ENCODE measurements at regions not wholly inside any gene's neighbourhood (a gene's known extent, or its start where the extent isn't known, plus 50 kb on each side); places are given as distances from the start of the nearest gene placed in this dataset.

DNA sequence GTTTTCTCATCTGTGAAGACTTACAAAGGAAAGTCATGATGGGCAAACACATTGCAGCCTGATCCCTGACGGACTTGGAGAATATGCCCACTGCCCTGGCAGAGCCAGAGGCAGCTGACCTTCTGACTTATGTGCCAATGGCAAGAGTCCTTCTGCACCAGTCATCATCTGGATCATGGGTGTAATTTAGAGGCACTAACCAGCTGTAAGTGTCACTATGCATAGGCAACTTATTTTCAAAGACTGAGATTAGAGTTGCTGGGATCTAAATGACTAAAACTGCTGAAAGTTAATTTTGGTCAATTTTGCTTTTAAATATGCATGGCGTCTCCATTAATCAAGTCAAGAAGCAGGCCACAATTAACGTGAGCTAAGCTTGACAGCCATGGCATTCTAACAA lies 261.2 kb downstream of the BCL11A start:
- no peak for DNase-seq

DNA sequence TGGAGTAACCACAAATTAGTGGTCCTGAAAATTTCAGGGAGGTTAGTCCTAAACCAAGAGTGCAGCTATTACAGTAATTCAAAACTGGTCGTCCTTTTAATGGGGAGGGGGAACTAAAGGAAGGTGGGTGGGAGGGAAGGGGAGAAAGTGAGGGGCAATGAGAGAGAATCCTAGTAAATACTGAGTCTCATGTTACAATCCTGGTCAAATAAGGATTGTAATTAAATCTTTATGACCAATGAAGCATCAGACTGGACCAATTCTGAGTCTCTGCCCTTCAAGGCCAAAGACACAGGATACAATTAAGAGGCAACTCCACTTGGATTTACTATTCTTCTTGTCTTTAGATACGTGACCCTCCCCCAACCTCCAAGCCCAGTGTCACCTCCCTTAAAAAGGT lies 262.9 kb downstream of the BCL11A start:
- no peak for DNase-seq

DNA sequence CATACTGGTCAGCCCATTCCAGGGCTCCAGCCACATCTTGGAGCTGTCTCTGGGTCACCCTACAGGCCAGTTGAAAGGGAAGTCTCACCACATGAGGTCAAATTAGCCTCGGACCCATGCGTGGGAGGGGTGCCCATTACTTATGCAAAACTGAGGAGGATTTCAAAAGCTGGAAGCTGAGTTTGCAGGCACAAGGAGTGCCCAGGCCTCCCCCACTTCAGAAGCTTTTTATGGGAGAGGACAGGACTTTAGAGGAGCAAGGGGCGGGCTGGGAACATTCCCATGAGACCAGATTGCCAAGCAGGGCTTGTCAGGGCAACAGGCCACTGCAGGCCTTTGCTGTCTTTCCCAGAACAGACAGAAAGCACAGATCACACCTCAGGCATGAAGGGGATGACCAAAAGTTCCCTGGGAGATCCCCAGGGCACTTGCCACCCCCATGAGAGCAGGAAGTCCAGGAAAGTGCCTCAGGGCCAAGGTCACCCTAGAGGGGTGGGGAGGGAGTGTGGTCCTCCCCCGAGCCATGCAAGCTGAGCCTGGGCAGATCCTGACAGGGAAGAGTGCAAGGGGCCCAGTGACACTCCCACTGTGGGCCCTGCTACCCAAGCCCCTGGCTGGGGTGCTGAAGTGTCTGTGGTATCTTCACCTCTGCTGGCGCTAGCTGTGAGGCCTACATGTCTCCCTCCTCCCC lies 267.7 kb downstream of the BCL11A start:
- DNase-seq = no peak

DNA sequence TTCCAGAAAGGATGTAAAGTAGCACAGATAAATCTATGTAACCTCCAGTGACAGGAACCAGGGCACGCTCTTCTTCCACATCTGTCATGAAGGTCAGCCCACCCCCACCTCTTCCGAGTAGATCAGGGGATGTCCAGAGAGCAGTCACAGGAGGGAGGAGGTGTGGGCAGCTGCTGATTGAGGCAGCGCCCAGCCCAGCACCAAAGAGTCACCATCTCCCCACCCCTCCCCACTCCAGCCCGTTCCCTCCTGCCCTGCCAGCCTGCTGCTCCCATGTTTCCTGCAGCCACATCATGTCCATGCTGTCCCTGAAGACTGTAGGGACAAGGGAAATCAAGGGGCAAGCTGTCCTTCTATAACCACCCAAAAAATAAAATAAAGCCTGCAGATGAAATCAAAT lies 269.8 kb downstream of the BCL11A start:
- no peak for DNase-seq

DNA sequence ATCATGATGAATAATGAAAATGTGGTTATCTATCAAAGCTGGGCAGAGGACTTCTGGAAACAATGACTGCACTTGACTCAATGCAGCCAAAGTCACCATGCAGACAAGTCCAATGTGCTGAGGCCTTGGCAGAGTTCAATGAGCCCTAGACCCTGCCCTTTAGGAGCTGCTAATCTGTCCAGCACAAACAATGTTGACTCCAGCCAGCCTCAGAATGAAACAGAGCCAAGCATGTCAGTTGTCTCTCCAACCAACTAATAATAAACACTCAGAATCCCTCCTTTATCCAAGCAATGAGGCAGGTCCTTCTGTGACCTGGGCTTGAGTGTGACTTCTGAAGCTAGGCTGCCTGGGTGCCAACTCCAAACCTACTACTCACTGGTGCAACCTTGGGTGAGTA lies 270.6 kb downstream of the BCL11A start:
- no peak for DNase-seq

DNA sequence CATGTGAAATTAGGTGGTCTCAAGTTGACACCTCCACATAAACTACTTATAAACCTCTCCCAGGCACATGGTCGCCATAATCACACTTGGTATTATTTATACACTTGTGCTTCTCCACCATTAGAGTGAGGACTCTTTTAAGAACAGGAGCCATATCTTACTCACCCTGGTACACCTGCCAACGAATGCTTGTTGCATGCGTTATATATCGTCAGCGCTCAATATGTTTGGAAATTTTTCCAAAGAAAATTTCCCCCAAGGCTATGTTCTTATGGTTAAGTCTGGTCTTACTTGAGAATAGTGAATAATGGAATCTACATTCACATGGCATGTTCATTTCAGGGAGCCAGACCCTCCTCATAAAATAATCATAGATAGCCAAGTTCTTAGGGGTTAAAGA lies 271.7 kb downstream of the BCL11A start:
- no peak for DNase-seq

DNA sequence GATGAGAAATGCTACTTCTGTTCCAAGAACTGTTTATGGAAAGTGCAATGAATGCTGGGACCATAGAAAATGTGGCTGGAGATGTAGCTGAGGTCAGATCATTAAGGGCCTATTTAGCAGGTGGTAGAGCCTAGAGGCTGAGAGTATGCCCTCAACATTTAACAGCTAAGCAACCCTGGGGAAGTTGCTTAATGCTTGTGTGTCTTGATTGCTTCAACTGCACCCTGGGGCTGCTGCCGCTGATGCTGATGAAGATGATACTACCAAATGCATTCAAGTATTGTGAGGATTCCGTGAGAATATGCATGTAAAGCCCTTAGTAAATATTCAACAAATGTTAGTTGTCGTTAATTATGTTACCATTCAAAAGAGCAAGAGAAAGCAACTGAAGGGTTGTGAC lies 273.2 kb downstream of the BCL11A start:
- no peak for DNase-seq

DNA sequence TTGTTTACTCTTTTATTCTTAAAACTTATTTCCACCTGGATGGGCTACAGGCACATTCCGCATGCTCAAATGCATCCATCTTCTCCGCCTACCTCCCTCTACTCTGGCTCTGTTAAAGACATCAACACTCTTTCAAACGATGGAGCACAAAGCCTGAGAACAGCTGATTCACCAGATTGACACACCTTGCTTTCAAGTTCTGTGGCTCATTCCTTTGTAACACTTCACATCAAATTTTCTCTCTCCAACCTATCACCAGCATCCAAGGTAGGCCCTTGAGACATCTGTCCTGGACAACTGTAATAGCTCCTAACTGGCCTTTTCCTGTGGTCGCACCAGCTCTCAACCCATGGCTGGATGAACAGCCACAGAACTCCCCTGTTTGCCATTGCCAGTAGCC lies 274.5 kb downstream of the BCL11A start:
- DNase-seq = no peak

DNA sequence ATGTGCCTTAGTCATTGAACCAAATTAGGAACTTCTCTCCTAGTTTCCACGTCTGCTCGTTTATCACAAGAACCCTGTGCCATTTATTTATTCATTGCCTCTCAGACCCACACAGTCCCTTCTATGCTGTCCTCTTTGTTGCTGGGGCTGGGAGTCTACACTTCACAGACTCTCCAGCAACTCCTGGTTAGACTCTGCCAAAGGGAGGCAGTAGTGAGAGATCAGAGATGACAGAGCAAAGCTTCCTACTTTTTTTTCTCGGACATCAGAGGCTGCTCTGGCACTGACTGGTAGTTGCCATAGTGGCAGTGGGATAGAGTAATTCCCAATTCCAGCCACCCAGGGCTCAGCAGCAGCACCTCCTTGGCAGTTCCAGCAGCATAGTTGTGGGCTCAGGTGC lies 277.5 kb downstream of the BCL11A start:
- DNase-seq = no peak

DNA sequence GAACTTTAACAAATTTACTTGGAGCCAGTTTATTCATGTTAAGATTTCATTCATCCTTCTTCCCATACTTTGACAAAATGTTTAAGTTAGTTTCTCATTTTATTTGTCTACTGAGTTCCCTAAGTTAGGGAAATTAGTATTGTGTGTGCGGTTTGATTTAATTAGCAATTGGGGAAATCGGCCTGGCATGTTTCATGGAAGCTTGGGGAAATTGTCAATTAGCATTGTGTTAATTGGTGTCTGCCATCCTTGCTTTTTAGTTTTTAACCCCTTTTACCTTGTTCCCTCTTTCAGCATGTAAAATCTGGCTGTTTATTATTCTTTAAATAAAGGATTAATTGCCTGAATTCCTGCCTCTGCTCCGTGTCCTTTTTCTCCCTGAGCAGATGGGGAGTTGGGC lies 279.6 kb downstream of the BCL11A start:
- DNase-seq = no peak

DNA sequence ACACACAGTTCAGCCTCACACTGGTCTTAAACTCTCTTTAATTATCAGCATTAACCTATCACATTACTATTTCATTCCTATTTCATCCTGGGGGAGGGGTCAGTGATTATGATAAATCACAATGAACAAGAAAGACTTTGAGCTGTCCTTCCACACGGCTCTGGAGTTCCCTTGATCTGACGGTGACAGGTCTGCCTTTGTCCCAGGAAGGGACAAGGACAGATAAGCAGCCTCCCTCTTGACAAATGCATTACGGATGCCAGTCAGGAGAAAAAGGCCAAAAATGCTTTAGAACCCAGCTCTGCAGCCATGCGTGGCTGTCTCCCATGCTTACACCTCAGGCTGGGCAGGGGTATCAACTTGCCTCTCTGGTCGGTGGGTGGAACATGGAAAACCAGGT lies 281.7 kb downstream of the BCL11A start:
- no peak for DNase-seq

DNA sequence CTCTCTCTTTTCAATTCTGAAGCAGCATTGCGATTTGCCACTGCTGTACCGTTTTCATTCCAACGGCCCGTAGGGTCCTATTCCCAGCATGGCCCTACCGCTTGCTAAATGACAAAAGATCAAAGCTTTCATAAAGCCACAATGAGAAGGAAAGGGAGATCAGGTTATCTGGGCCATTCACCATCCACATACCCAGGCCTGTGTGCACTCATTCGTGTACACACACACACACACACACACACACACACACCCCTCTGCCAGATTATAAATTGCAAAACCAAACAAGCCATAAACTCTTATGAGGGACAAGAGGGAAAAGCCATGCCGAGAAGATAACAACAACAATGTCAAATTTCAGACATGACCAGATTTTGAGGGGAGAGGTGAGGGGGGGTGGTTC lies 282.3 kb downstream of the BCL11A start:
- no peak for DNase-seq

DNA sequence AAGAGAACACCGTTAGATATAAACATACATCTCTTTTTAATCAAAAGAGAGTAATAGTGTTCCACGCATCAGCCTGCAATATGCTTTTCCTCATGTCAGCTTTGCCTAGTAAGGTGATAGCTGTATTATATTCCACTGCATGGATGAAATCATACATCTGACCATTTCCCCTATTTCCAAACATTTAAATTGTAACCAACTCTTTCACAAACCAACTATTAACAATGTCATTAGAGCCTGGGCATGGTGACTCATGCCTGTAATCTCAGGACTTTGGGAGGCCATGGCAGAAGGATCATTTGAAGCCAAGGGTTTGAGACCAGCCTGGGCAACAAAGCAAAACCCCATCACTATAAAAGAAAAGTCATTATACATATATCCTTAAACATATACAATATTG lies 284.8 kb downstream of the BCL11A start:
- DNase-seq = no peak

DNA sequence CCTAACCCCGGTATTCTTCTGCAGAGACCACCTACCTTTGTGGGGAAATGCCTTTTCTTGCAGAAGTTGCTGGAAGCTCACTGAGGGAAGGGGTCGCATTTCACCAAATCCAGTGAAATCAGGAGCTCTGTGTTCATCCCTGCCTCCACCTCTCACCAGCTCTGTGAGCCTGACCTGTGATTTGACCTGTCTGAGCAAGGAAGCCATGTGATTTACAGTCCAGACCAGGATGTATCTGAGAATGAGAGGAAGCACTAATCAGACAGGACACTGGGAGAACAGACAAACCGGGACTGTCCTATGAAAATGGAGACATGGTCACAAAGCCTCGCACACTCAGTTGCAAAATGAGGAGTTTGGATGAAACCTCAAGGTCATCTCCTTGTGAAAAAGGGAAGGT lies 285.4 kb downstream of the BCL11A start:
- no peak for DNase-seq

DNA sequence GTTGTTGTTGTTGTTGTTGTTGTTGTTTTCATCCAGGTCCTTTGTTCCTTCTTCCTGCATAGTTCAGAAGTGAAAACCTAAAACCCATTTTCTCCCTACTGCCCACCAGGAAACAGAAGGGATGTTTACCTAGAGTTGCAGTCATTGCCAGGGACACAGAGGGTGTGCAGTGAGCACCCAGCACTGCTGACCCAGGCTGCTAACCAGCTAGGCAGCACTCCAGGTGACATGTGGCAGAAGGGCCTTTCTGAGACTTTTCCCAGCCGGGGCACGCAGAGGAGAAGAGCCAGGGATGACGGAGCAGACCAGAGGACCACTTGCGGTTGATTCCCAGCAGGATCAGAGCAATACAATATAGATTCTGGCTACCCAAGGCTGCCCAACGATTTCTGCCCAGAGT lies 286.3 kb downstream of the BCL11A start:
- DNase-seq = no peak

DNA sequence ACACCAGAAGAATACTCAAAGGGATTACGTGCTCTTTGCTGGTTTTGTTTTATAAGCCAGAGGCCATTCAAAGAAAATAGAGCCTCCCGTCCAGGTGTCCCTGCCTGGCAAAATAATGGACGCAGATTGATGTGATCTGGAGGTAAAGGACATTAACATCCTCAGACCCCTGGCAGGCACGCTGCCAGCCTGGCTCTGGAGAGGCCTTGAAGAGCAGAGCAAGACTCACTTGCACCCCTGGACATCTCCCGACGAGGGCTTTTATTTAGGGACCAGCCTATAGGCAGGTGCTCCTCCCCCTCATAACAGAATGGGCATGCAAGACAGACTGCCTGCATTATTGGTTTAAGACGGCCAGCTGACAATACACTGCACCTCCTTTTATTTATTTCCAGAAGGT lies 291.3 kb downstream of the BCL11A start:
- no peak for DNase-seq

DNA sequence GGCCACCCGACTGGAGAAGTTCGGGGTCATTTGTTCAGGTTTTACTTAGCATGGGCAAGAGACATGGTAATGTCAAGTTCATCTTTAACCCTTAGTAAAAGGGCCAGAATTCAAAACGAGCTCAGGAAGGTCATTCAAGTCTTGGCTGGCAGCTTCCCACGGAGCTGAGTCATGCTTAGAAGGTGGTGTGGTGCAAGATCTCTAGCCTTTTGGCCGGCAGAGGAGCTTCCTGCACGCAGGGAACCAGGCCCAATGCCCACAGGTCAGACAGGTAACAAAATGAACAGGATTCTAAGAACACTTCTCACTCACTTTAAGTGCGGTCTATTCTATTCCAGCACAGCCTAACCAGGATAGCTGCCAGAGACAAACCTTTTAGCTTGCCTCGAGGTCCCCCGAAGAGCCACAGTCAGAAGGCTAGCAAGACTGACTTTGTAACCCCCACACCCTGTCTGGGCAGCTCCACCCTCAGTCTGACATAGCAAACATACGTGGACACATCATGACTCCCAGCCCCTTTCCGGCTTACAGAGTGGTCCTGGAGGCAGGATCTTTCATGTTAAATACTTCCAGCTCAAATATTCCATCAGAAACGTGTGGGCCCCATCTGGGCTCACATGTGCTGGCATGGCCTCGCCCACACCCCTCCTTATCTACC lies 292.7 kb downstream of the BCL11A start:
- DNase-seq = no peak

DNA sequence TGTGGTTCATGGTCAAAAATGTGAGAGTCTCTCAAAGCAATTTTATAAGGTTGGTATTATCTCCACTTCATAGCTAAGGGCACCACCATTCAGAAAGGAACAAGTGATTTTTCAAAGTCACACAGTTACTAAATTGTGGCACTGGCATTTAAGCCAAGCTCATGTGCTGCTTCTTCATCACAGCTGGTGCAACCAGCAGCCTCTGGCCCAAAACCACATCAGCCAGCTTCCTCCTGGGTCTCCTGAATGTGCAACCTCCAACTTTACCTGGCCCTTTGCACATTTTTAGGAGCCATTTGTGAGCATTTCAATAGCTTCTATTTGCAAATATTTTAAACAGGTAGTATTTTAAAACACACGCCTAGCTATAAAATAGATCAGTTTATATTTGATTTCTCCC lies 293.7 kb downstream of the BCL11A start:
- no peak for DNase-seq

DNA sequence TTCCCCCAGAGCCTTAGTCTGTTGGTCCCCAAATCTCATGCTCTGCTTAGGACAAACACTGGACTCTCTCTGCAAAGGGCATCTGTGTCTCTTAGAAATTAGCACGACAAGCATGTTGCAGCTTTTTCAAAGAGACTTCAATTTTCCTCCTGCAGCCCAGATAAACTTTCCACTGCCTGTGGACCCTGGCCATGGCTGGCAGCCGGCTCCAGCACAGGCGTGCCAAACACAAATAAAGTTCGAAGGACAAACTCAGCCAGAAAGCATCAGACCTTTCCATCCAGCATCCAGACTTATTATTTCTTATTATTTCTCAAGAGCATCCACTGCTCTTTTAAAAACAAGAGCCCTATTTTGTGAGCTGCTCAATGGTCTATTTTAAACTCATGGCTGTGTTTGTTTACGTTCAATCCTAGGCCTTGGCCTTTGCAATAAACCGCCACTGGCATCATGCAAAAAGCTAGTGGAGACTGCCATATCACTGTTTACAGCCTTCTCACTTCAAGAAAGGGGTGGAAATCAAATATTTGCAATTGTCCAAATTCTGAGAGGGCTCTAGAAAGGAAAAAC lies 300.8 kb downstream of the BCL11A start:
- DNase-seq = no peak

DNA sequence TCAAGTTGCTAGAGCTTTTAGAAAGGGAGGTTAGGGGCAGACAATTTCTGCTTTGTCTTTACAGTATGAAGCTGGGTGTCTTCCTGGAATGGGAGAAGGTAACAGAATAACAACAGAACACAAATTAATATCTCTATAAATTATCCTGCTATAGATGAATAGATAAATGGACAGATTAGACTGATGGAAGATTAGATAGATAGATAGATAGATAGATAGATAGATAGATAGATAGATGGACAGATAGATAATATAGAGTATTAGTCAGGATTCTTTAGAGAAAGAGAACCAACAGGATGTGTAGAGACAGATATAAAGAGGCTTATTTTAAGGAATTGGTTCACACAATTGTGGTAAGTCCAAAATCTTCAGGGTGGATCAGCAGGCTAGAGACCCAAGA lies 302.2 kb downstream of the BCL11A start:
- no peak for DNase-seq

DNA sequence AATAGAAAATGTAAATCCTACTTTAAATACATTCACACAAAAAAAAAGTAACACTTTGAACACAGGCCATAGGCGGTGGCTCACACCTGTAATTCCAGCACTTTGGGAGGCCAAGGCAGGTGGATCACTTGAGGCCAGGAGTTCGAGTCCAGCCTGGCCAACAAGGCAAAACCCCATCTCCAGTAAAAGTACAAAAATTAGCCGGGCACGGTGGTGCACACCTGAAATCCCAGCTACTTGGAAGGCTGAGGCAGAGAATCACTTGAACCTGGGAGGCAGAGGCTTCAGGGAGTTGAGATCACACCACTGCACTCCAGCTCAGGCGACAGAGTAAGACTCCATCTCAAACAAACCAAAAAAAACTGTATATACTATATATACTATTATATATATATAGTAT lies 303.6 kb downstream of the BCL11A start:
- DNase-seq = no peak

DNA sequence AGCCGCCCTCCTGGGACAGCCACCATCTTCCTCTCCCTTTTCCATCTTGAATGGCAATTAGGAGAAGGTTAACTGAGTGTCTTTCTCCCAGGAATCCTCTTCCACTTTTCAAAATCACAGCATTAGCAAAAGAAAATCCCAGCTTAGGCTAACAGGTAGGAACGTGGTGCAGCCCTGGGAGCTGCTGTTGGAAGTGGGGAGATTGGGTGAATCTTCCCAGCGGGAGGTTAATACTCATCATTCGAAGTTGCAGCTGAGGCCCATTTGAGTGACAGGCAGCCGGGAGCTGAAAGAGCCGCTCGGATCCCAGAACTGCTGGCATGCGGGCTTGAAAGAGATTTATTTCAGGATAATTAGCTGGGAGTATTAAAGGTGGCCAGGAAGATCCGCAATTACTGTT lies 306.0 kb downstream of the BCL11A start:
- DNase-seq = no peak

DNA sequence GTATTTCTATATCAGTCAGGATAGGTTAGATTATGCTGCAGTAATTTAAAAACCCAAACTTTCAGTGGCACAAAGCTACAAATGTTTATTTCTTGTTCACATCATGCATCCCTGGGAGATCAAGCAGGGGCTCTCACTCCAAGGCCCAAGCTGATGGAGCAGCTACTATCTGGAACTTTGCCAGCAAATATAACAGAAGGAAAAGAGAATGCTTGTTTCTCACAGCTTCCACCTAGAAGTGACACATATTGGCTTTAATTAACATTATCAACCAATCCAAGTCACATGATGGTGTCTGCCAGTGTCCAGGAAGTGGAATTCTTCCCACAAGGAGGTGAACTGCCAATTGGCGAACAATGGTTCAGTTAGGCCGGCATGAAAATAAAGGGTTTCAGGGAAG lies 306.9 kb downstream of the BCL11A start:
- DNase-seq = no peak

DNA sequence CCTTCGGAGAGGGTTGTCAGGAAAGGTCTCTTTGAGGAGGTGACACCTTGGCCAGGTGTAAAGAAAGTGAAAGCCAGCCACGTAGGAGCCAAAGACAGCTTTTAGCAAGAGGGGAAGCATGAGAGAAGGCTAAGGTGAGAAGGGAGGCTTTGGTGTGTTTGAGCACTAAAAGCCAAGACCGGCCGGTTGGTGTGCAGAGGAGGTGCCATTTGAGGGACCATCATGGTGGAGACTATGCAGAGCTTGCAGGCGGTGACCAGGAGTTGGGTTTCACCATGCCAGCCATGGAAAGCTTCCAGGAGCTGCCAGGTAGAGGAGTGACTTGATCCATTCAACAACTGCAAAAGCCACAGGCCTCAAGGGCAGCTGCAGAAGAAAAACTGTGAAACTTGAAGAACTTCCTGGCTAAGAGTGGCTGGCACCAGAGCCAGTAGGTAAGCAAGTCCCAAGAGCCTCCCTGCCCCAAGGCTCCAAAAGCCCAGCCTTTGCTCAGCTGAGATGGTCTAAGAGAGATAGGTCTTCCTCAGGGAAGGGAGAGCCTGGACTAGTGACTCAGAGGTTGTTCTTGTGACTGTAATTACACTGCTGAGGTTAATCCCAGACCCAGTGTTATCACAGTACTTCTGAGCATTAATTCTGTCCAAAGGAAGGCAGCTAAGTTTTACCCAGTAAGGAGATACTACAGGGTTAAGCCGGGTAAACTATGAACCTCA lies 319.0 kb downstream of the BCL11A start:
- DNase-seq = no peak
